ENCODE measurements at regions not wholly inside any gene's neighbourhood (a gene's known extent, or its start where the extent isn't known, plus 50 kb on each side); places are given as distances from the start of the nearest gene placed in this dataset.

DNA sequence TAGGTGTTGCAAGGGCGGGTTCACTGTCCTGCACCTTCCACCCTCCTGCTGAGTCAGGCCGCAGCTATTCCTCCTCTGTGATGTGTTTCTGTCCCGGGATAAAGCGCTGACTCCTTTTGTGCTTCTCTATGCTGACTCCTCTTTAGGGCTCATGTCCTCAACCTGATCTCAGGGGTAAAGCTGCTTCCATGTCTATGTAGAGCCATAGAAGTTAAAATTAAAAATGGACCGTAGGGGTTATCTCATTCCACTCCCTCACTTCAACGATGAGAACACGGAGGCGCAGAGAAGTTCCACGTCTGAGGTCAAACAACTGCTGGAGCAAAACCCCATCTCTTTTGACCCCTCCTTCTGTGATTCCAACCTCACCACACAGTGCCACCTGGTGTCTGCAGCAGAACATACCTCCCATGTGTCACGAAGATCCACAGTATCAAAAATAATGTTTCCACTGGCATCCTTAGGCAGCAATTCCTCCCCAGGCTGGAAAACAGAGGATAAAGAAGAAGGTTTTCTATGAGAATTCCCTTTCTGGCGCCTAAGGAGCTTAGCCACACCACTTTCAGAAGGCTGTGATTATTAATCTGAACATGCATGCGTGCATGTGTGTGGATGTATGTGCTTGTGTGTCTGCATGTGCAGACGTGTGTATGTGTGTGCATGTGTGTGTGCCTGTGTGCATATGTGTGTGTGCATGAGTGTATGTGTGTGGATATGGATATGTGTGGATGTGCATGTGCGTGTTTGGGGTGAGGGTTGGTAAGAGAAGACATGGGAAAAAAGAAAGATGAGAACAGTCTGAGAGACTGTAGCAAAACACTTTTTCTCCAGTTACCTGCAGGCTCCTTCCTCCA lies 81.2 kb upstream of the UCN3 start:
- TF ChIP-seq ZNF384 (IDR thresholded peaks at IDR 0.05) (no peak), FOXM1 (IDR thresholded peaks at IDR 0.05; ENCODE audit: borderline replicate concordance) (no peak)
